Breast epithelium (tissue), 3 donors: ENCODE measurements at regions not wholly inside any gene's neighbourhood (a gene's known extent, or its start where the extent isn't known, plus 50 kb on each side); places are given as distances from the start of the nearest gene placed in this dataset.

ENCODE experiments used
- POLR2A ChIP-seq: fragments of 450-650 bp; IDR thresholded peaks from one replicate; pipeline ENCODE4 v1.6.1; 2016; ENCODE audit warnings: antibody characterized with exemption, mild to moderate bottlenecking, moderate library complexity
- POLR2AphosphoS5 ChIP-seq, 3 donors: sonication (generic); formaldehyde crosslinking; IDR thresholded peaks; one replicate each; pipeline ENCODE4 v1.6.1; 2017; ENCODE audit warnings: antibody characterized with exemption in 3 of 3
- TF ChIP-seq, protein P1 (sequence below), 3 donors: fragments of 450-650 bp; IDR thresholded peaks; one replicate each; pipeline ENCODE4 v1.5.1; 2016 to 2017; ENCODE audit warnings: antibody characterized with exemption in 3 of 3, mild to moderate bottlenecking in 3 of 3, moderate library complexity in 3 of 3

DNA sequence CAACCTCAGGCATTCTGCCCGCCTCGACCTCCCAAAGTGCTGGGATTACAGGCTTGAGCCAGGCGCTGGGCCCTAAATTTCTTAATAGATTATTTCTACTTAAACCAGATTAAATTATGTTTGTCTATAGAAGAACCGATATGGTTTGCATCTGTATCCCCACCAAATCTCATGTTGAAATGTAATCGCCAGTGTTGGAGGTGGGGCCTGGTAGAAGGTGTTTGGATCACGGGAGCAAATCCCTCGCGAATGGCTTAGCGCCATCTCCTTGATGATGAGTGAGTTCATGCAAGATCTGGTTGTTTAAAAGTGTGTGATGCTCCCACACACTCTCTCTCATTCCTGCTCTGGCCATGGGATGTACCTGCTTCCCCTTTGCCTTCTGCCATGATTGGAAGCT is 109.3 kb upstream of the NANOS1 start:
- TF ChIP-seq, protein P1, sequence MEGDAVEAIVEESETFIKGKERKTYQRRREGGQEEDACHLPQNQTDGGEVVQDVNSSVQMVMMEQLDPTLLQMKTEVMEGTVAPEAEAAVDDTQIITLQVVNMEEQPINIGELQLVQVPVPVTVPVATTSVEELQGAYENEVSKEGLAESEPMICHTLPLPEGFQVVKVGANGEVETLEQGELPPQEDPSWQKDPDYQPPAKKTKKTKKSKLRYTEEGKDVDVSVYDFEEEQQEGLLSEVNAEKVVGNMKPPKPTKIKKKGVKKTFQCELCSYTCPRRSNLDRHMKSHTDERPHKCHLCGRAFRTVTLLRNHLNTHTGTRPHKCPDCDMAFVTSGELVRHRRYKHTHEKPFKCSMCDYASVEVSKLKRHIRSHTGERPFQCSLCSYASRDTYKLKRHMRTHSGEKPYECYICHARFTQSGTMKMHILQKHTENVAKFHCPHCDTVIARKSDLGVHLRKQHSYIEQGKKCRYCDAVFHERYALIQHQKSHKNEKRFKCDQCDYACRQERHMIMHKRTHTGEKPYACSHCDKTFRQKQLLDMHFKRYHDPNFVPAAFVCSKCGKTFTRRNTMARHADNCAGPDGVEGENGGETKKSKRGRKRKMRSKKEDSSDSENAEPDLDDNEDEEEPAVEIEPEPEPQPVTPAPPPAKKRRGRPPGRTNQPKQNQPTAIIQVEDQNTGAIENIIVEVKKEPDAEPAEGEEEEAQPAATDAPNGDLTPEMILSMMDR (IDR thresholded peaks at IDR 0.05): no peak
- TF ChIP-seq POLR2AphosphoS5 (IDR thresholded peaks at IDR 0.05): no peak
- no peak for TF ChIP-seq POLR2A
